Glutamatergic neuron (in vitro differentiated cells): ENCODE measurements at regions not wholly inside any gene's neighbourhood (a gene's known extent, or its start where the extent isn't known, plus 50 kb on each side); places are given as distances from the start of the nearest gene placed in this dataset.

Source experiments
- DNase-seq: peaks from one replicate; pipeline ENCODE4 v3.0.0; 2022
- H3K27ac Mint-ChIP-seq: one replicate; pipeline ENCODE4 v1.8.0; 2020; ENCODE audit warnings: mild to moderate bottlenecking, mixed read lengths, inconsistent platforms; ENCODE audit not compliant: unreplicated experiment
- H3K27me3 Mint-ChIP-seq: one replicate; pipeline ENCODE4 v1.8.0; 2020; ENCODE audit warnings: mild to moderate bottlenecking, moderate library complexity, mixed read lengths, inconsistent platforms; ENCODE audit not compliant: unreplicated experiment
- H3K36me3 Mint-ChIP-seq: one replicate; pipeline ENCODE4 v1.8.0; 2020; ENCODE audit warnings: mild to moderate bottlenecking, mixed read lengths, inconsistent platforms; ENCODE audit not compliant: unreplicated experiment
- H3K4me1 Mint-ChIP-seq: one replicate; pipeline ENCODE4 v1.8.0; 2020; ENCODE audit warnings: mild to moderate bottlenecking, low read depth, mixed read lengths, inconsistent platforms; ENCODE audit not compliant: unreplicated experiment
- H3K4me3 Mint-ChIP-seq: one replicate; pipeline ENCODE4 v1.8.0; 2020; ENCODE audit warnings: mild to moderate bottlenecking, mixed read lengths, inconsistent platforms; ENCODE audit not compliant: unreplicated experiment
- H3K9me3 Mint-ChIP-seq: one replicate; pipeline ENCODE4 v1.8.0; 2020; ENCODE audit warnings: mild to moderate bottlenecking, moderate library complexity, mixed read lengths, inconsistent platforms; ENCODE audit not compliant: unreplicated experiment
- TF ChIP-seq, protein P1 (sequence below): fragments of 200-600 bp; sonication (generic); IDR thresholded peaks from one replicate; pipeline ENCODE4 v1.5.0; 2021; ENCODE audit not compliant: partially characterized antibody, unreplicated experiment

- Mint-ChIP-seq H3K27me3 (no peaks in the 10 kb centered on the region), H3K4me3 (no peak overlapping the region), H3K27ac (no peak overlapping the region), H3K4me1 (peaks cover 7% of the 10 kb centered on the region), H3K9me3 (no peaks in the 10 kb centered on the region), H3K36me3 (no peaks in the 10 kb centered on the region)
- TF ChIP-seq, protein P1, sequence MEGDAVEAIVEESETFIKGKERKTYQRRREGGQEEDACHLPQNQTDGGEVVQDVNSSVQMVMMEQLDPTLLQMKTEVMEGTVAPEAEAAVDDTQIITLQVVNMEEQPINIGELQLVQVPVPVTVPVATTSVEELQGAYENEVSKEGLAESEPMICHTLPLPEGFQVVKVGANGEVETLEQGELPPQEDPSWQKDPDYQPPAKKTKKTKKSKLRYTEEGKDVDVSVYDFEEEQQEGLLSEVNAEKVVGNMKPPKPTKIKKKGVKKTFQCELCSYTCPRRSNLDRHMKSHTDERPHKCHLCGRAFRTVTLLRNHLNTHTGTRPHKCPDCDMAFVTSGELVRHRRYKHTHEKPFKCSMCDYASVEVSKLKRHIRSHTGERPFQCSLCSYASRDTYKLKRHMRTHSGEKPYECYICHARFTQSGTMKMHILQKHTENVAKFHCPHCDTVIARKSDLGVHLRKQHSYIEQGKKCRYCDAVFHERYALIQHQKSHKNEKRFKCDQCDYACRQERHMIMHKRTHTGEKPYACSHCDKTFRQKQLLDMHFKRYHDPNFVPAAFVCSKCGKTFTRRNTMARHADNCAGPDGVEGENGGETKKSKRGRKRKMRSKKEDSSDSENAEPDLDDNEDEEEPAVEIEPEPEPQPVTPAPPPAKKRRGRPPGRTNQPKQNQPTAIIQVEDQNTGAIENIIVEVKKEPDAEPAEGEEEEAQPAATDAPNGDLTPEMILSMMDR = no peak
- DNase-seq = no peak
Measured at GRCh38 chr9:74333384-74334032, 163.6 kb upstream of the RORB start.

DNA sequence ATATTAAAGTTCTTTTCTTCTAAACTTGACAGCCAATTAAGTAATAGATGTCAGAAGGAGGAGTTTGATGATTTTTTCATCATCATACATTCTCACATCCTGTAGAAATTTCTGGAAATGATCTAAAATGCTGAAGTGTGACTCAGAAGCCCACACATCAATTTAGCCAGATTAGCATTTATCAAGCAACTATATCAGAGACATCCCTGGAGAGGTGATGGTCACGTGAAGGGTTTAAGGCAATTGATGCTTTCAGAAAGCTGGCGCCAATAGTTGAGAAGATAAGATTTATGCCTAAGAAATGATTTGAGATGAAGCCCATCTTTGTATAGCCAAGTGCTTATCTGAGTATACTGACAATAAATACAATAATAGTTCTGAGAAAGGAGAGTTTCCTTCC, 162.9 kb upstream of the RORB start:
- H3K4me3 Mint-ChIP-seq = no peak overlapping the region
- DNase-seq = no peak
- H3K36me3 Mint-ChIP-seq = no peaks in the 10 kb centered on the region
- TF ChIP-seq, protein P1 = no peak
- H3K27ac Mint-ChIP-seq = no peak overlapping the region
- H3K27me3 Mint-ChIP-seq = no peaks in the 10 kb centered on the region
- peaks cover 13% of the 10 kb centered on the region for H3K4me1 Mint-ChIP-seq
- H3K9me3 Mint-ChIP-seq = no peaks in the 10 kb centered on the region

DNA sequence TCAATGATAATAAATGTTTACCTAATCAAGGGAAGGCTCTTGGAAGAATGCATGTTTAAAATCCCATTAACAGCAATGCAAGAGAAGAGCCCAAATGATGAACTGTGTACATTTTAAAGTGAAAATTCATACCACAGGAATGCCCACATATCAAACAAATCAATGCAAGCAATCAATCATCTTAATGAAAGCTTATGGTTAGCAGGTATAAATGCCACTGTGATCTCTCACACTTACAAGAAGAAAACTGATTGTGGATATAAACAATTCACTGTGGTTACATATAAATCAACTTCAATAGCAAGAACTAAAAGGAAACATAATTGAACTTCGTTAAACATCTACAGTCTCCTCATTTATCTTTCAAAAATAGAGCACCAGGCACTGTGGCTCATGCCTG, 161.0 kb upstream of the RORB start:
- no peak for DNase-seq
- Mint-ChIP-seq H3K4me3 (no peak overlapping the region), H3K27me3 (no peaks in the 10 kb centered on the region), H3K27ac (no peak overlapping the region), H3K9me3 (no peaks in the 10 kb centered on the region), H3K36me3 (no peaks in the 10 kb centered on the region), H3K4me1 (peaks cover 13% of the 10 kb centered on the region)
- TF ChIP-seq, protein P1 = no peak

GRCh38 chr9:74348777-74349176, 148.4 kb upstream of the RORB start:
- TF ChIP-seq, protein P1 = no peak
- no peaks in the 10 kb centered on the region for H3K36me3 Mint-ChIP-seq
- H3K4me1 Mint-ChIP-seq = peaks cover 5% of the 10 kb centered on the region
- no peak overlapping the region for H3K27ac Mint-ChIP-seq
- no peak for DNase-seq
- no peak overlapping the region for H3K4me3 Mint-ChIP-seq
- H3K9me3 Mint-ChIP-seq = no peaks in the 10 kb centered on the region
- no peaks in the 10 kb centered on the region for H3K27me3 Mint-ChIP-seq

- Mint-ChIP-seq H3K27me3 (no peaks in the 10 kb centered on the region), H3K4me1 (no peaks in the 10 kb centered on the region), H3K9me3 (peaks cover 2% of the 10 kb centered on the region), H3K4me3 (no peak overlapping the region), H3K27ac (no peak overlapping the region), H3K36me3 (no peaks in the 10 kb centered on the region)
- DNase-seq = no peak
- TF ChIP-seq, protein P1 = no peak
Measured at GRCh38 chr9:74355107-74355506, 142.0 kb upstream of the RORB start.
